ENCODE measurements at regions not wholly inside any gene's neighbourhood (a gene's known extent, or its start where the extent isn't known, plus 50 kb on each side); places are given as distances from the start of the nearest gene placed in this dataset.
"Not testable (repeated sequence)": the region's sequence is repeated elsewhere in the genome, so short reads cannot be mapped to it uniquely, and the experiment has no call there.

DNA sequence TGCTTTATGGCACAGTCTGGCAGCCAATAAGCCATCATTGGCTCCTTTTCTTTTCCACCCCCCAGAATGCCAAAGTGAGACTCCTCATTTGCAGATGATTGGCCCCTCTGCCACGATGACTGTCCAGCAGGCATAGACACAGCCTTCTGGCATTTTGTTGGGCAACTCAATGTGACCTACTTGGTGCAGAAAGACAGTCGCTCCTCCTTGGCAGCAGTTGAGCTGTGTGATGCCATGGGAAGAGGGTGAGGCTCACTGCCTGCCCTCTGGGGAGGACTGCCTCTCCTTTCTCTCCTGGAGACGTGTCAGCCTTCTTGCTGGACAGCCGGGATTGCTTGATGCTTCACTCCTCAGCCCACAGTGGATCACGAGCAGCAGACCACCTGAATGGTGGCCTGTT lies 264.9 kb downstream of the C12orf75 start:
- Histone ChIP-seq H3K4me3 (no peak overlapping the region), H3K36me3 (no peaks in the 10 kb centered on the region), H3K9me3 (replicated peaks in 1 of 11) (no peaks in the 10 kb centered on the region), H3K27me3 (no peaks in the 10 kb centered on the region), H3K4me1 (peaks cover 7 to 8% (median 8%) of the 10 kb centered on the region in 10 experiments), H3K27ac (no peak overlapping the region), H3K9ac (no peak overlapping the region), H3K4me2 (no peak overlapping the region), H4K20me1 (no peaks in the 10 kb centered on the region)
- TF ChIP-seq Cebpa-rat (IDR thresholded peaks at IDR 0.05): no peak

DNA sequence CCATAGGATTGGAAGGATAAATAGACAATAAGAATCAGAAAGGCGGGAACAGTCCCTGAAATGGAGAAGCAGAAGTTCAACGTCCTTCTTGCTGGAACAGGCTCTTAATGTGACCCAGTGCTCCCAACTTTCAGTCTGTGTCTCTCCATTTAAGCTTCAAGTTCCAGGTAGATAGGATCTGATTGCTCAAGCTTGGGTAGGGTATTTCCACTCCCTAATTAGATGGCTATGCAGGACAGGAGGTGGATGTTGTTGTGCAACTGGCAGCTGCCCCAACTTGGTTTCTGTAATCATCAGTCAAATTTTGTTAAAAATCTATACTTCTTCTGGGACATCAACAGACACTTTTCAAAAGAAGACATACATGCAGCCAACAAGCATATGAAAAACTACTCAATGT lies 266.2 kb downstream of the C12orf75 start:
- no peaks in the 10 kb centered on the region for H3K36me3 ChIP-seq
- H3K27ac ChIP-seq: no peak overlapping the region
- H3K9ac ChIP-seq: no peak overlapping the region
- no peaks in the 10 kb centered on the region for H4K20me1 ChIP-seq
- H3K27me3 ChIP-seq: no peaks in the 10 kb centered on the region
- no peaks in the 10 kb centered on the region for H3K9me3 ChIP-seq (replicated peaks in 1 of 11)
- H3K4me3 ChIP-seq: no peak overlapping the region
- H3K4me1 ChIP-seq: no peaks in the 10 kb centered on the region
- no peak for TF ChIP-seq Cebpa-rat (IDR thresholded peaks at IDR 0.05)
- H3K4me2 ChIP-seq: no peak overlapping the region

DNA sequence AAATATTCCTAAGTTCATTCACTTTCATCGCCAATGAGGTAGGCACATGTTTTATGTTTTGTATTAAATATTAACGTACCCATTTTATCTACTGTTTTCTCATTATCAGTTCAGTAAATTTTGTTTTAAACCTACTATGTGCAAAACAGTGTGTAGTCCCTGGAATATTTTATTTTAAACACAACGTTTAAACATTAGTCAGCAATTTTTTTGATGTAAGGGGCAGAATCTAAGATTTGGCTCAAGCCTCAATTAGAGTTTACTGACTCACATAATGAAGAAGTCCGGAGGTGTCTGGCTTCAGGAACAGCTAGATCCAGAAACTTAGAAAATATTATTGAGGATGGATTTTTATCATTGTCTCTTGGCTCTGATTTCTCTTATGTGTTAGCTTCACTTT lies 267.5 kb downstream of the C12orf75 start:
- no peak overlapping the region for H3K27ac ChIP-seq
- no peak overlapping the region for H3K4me2 ChIP-seq
- no peaks in the 10 kb centered on the region for H3K36me3 ChIP-seq
- H4K20me1 ChIP-seq: no peaks in the 10 kb centered on the region
- TF ChIP-seq Cebpa-rat (IDR thresholded peaks at IDR 0.05): no peak
- H3K4me1 ChIP-seq: no peaks in the 10 kb centered on the region
- H3K9ac ChIP-seq: no peak overlapping the region
- no peak overlapping the region for H3K4me3 ChIP-seq
- H3K27me3 ChIP-seq: no peaks in the 10 kb centered on the region
- no peaks in the 10 kb centered on the region for H3K9me3 ChIP-seq (replicated peaks in 1 of 11)

DNA sequence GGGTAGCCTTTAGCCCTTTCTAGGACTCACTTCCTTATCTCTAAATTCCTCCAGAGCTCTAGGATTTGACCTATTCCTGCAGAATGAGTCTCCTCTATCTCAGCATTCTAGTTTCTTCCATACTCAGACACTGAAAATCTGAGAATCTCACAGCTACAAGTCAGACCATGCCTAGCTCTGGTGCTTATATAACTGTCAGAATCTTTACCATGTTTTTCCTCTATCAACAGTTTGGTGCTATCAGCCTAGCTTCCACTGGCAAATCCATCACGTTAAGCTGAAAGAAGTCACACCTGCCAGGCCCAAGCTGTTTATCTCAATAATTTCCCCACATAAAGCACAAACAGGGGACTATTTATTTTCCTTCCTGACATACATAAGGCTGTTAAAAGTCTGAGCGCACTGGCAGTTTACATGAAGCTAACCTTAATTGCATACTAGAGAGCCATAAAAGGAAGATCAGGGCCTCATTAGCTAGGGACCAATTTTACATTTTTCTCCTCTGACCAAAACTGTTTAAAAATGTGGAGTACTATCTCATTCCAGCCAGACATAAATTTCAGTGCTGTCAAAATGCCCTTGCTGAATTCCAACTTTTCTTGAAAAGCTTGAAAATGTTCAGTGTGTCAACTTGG lies 270.5 kb downstream of the C12orf75 start:
- H3K9ac ChIP-seq: no peak overlapping the region
- H3K4me3 ChIP-seq: no peak overlapping the region
- H3K36me3 ChIP-seq: no peaks in the 10 kb centered on the region
- 0 out of 22 replicates have a peak, but pooled peaks cover 0 to 4% (median 0%) of the 10 kb centered on the region in 11 experiments for H3K9me3 ChIP-seq (replicated peaks in 1 of 11)
- no peak overlapping the region for H3K27ac ChIP-seq
- H3K4me1 ChIP-seq: no peaks in the 10 kb centered on the region
- no peak overlapping the region for H3K4me2 ChIP-seq
- no peaks in the 10 kb centered on the region for H3K27me3 ChIP-seq
- no peaks in the 10 kb centered on the region for H4K20me1 ChIP-seq
- TF ChIP-seq Cebpa-rat (IDR thresholded peaks at IDR 0.05): no peak

DNA sequence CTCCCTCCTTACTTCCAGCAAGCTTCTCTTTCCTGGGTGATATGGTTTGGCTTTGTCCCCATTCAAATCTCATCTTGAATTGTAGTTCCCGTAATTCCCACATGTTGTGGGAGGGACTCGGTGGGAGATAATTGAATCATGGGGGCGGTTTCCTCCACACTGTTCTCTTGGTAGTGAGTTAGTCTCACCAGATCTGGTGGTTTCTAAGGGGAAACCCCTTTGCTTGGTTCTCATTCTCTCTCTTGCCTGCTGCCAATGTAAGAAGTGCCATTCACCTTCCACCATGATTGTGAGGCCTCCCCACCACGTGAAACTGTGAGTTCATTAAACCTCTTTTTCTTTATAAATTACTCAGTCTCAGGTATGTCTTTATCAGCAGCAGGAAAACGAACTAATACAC lies 271.8 kb downstream of the C12orf75 start:
- H3K4me3 ChIP-seq; H3K4me1 ChIP-seq; H3K36me3 ChIP-seq; H3K9me3 ChIP-seq (replicated peaks in 1 of 11); H3K27me3 ChIP-seq; H3K27ac ChIP-seq; H4K20me1 ChIP-seq; H3K4me2 ChIP-seq; H3K9ac ChIP-seq: not testable (repeated sequence)

DNA sequence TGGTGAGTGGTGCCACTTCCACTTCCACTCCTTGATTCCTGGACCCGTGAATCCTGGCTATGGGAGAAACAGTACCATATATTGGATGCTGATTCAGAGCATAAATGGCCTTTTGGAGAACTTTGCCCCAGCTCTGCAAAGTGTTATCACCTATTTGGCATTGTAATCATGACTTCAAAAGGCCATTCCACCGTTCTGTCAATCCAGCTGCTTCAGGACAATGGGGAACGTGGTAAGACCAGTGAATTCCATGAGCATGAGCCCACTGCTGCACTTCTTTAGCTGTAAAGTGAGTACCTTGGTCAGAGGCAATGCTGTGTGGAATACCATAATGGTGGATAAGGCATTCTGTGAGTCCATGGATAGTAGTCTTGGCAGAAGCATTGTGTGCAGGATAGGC lies 273.8 kb downstream of the C12orf75 start:
- H3K27ac ChIP-seq; H4K20me1 ChIP-seq; H3K36me3 ChIP-seq; H3K27me3 ChIP-seq; H3K9ac ChIP-seq; H3K4me3 ChIP-seq; H3K4me2 ChIP-seq; H3K4me1 ChIP-seq; H3K9me3 ChIP-seq (replicated peaks in 1 of 11): not testable (repeated sequence)

DNA sequence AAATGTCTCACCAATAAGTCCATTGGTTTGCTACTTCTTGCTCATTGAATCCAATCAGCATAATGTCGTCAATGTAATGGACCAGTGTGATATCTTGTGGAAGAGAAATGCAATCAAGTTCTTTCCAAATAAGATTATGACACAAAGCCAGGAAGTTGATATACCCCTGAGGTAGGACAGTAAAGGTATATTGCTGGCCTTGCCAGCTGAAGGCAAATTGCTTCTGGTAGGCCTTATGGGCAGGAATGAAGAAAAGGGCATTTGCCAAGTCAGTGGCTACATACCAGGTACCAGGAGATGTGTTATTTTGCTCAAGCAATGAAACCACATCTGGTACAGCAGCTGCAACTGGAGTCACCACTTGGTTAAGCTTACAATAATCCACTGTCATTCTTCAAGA lies 276.1 kb downstream of the C12orf75 start:
- not testable (repeated sequence) for H3K9me3 ChIP-seq (replicated peaks in 1 of 11); H3K4me1 ChIP-seq

DNA sequence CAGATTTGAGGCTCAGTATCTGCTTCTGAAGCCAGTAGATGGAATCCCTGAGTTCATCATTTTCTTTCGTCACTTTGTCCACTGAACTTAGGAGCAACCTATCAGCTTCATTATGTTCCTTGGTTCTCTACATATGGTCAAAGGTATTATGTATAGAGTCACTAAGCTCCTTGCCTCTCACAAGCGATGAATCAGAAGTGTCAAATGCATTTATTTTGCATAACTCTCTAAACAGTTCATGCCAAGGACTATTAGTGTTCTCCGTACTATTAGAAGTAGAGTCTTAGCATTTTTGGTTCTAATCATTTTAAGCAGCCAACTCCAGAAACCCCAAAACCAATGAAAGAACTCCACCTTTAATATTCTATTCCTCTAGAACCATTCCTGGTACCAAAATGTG lies 278.5 kb downstream of the C12orf75 start:
- H4K20me1 ChIP-seq; H3K27me3 ChIP-seq; H3K9me3 ChIP-seq (replicated peaks in 1 of 11); H3K9ac ChIP-seq; H3K27ac ChIP-seq; H3K36me3 ChIP-seq; H3K4me1 ChIP-seq; H3K4me2 ChIP-seq; H3K4me3 ChIP-seq: not testable (repeated sequence)

More for the DNA sequence above, 276.1 kb downstream of the C12orf75 start:
- not testable (repeated sequence) for H3K27ac ChIP-seq, H3K4me2 ChIP-seq, H3K9ac ChIP-seq, H3K4me3 ChIP-seq, H3K36me3 ChIP-seq, H3K27me3 ChIP-seq, H4K20me1 ChIP-seq

DNA sequence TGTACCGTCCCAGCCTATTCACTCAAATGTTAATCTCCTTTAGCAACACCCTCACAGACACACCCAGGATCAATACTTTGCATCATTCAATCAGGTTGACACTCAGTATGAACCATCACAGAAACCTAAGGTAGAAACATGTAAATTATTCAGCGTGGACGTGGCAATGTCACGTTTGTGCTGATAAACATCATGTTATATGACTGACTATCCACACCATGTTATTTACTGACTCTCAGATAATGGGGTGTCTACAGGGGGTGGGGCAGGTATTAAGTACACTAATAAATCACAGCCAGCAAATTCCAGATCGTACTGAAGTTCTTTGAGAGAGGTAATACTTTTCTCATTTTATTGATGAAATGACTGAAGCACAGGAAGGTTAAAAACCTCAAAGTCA lies 280.0 kb downstream of the C12orf75 start:
- no peak for TF ChIP-seq Cebpa-rat (IDR thresholded peaks at IDR 0.05)
- H3K9me3 ChIP-seq (replicated peaks in 1 of 11): peaks cover 0 to 3% (median 0%) of the 10 kb centered on the region in 11 experiments; a peak in 2 of 22 replicates
- no peak overlapping the region for H3K9ac ChIP-seq
- no peak overlapping the region for H3K4me2 ChIP-seq
- no peaks in the 10 kb centered on the region for H3K4me1 ChIP-seq
- no peak overlapping the region for H3K27ac ChIP-seq
- H3K27me3 ChIP-seq: no peaks in the 10 kb centered on the region
- no peak overlapping the region for H3K4me3 ChIP-seq
- no peaks in the 10 kb centered on the region for H4K20me1 ChIP-seq
- H3K36me3 ChIP-seq: no peaks in the 10 kb centered on the region

DNA sequence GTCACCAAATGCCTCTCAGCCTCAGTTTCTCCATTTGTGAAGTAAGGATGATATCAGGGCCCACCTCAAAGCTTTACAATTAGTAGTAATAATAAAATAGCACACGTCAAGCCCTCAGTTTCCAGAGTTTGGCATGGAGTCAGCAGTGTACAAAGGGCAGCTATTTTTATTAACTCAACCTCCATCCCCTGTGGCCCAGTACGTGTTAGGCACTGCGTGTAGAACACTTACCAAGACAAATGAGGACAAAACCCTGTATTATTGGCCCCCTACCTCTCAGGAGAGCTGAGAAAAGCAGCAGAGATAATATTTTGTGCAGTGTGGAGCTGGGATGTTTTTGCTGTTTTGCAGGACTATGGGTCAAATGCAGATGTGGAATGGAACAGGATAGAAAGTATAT lies 280.8 kb downstream of the C12orf75 start:
- Histone ChIP-seq H3K9me3 (replicated peaks in 1 of 11) (peaks cover 0 to 3% (median 0%) of the 10 kb centered on the region in 11 experiments; a peak in 2 of 22 replicates), H3K27ac (no peak overlapping the region), H3K36me3 (no peaks in the 10 kb centered on the region), H3K27me3 (no peaks in the 10 kb centered on the region), H3K9ac (no peak overlapping the region), H3K4me2 (no peak overlapping the region), H4K20me1 (no peaks in the 10 kb centered on the region), H3K4me3 (no peak overlapping the region), H3K4me1 (no peaks in the 10 kb centered on the region)
- no peak for TF ChIP-seq Cebpa-rat (IDR thresholded peaks at IDR 0.05)

DNA sequence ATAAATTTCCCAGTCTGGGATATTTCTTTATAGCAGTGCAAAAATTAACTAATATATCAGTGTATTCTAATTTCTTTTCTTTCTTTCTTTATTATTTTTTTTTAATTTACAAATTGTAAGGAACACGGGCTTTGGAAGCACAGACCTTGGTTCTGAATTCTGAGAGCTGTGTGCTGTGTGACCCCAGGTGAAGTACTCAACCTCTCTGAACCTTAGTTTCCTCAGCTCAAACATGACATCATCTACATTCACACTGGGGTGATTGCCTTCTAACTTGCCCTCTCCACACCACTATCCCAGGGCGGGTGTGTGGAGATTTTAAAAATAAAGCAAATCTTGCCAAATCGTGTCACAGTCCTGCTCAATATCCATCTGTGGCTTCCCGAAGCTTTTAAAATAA lies 282.8 kb downstream of the C12orf75 start:
- no peaks in the 10 kb centered on the region for H3K36me3 ChIP-seq
- peaks cover 0 to 3% (median 0%) of the 10 kb centered on the region in 11 experiments; a peak in 2 of 22 replicates for H3K9me3 ChIP-seq (replicated peaks in 1 of 11)
- H3K27me3 ChIP-seq: no peaks in the 10 kb centered on the region
- no peak overlapping the region for H3K4me2 ChIP-seq
- no peaks in the 10 kb centered on the region for H4K20me1 ChIP-seq
- TF ChIP-seq Cebpa-rat (IDR thresholded peaks at IDR 0.05): no peak
- H3K4me3 ChIP-seq: no peak overlapping the region
- H3K4me1 ChIP-seq: no peaks in the 10 kb centered on the region
- H3K27ac ChIP-seq: no peak overlapping the region
- no peak overlapping the region for H3K9ac ChIP-seq

Measured in BLaER1 treated with 17β-estradiol and CSF1 and Interleukin-3, amounts not matched to agents 10 nM and 100 nM (cell line).